SK-N-SH treated with all-trans-retinoic acid at 6 μM for 48 hours (cell line): ENCODE measurements at regions not wholly inside any gene's neighbourhood (a gene's known extent, or its start where the extent isn't known, plus 50 kb on each side); places are given as distances from the start of the nearest gene placed in this dataset.

Experiments used
- ATAC-seq: fragments of 200-7000 bp; cut with Tn5 transposase; 3 replicates; pipeline ENCODE4 v1.9.1; 2020; ENCODE audit warnings: mild to moderate bottlenecking, moderate library complexity
- ARNTL ChIP-seq: fragments of 450-650 bp; formaldehyde crosslinking; IDR thresholded peaks from 2 replicates; pipeline ENCODE4 v1.5.0; 2020; ENCODE audit warnings: low read depth, mild to moderate bottlenecking, moderate library complexity, borderline replicate concordance
- BACH2 ChIP-seq: fragments of 250-450 bp; sonication (Bioruptor Pico); IDR thresholded peaks from 2 replicates; pipeline ENCODE4 v1.9.0; 2021; ENCODE audit warnings: mild to moderate bottlenecking, borderline replicate concordance
- CREB5 ChIP-seq: fragments of 250-450 bp; sonication (Bioruptor Pico); IDR thresholded peaks from 2 replicates; pipeline ENCODE4 v1.5.1; 2020; ENCODE audit warnings: low read depth, mild to moderate bottlenecking, moderate library complexity
- CSDC2 ChIP-seq: fragments of 250-450 bp; sonication (Bioruptor Pico); IDR thresholded peaks from 2 replicates; pipeline ENCODE4 v1.5.0; 2020; ENCODE audit warnings: mild to moderate bottlenecking, moderate library complexity
- CSRNP3 ChIP-seq: fragments of 250-450 bp; sonication (Bioruptor Pico); IDR thresholded peaks from 2 replicates; pipeline ENCODE4 v1.5.1; 2021; ENCODE audit warnings: mild to moderate bottlenecking, moderate library complexity
- ESRRG ChIP-seq: fragments of 250-450 bp; sonication (Bioruptor Pico); IDR thresholded peaks from 2 replicates; pipeline ENCODE4 v1.6.1; 2021; ENCODE audit warnings: mild to moderate bottlenecking
- GLIS3 ChIP-seq: fragments of 250-450 bp; sonication (Bioruptor Pico); IDR thresholded peaks from 2 replicates; pipeline ENCODE4 v1.5.0; 2020; ENCODE audit warnings: mild to moderate bottlenecking, moderate library complexity
- ISL1 ChIP-seq: fragments of 250-450 bp; sonication (Bioruptor Pico); IDR thresholded peaks from 2 replicates; pipeline ENCODE4 v2.1.2; 2022; ENCODE audit warnings: mild to moderate bottlenecking, moderate library complexity
- OSR1 ChIP-seq: fragments of 250-450 bp; sonication (Bioruptor Pico); IDR thresholded peaks from 2 replicates; pipeline ENCODE4 v1.8.0; 2022; ENCODE audit warnings: moderate library complexity, mild to moderate bottlenecking, inconsistent platforms
- PATZ1 ChIP-seq: fragments of 250-450 bp; sonication (Bioruptor Pico); IDR thresholded peaks from 2 replicates; pipeline ENCODE4 v1.8.0; 2020; ENCODE audit warnings: mild to moderate bottlenecking, moderate library complexity, borderline replicate concordance
- POU6F1 ChIP-seq: fragments of 250-450 bp; sonication (Bioruptor Pico); IDR thresholded peaks from 2 replicates; pipeline ENCODE4 v1.8.0; 2021; ENCODE audit warnings: low read depth, mild to moderate bottlenecking, moderate library complexity, borderline replicate concordance
- RARB ChIP-seq: fragments of 250-450 bp; sonication (Bioruptor Pico); IDR thresholded peaks from 2 replicates; pipeline ENCODE4 v1.8.0; 2021; ENCODE audit warnings: mild to moderate bottlenecking, moderate library complexity
- SNAI2 ChIP-seq: fragments of 250-450 bp; sonication (Bioruptor Pico); IDR thresholded peaks from 2 replicates; pipeline ENCODE4 v1.5.0; 2020; ENCODE audit warnings: mild to moderate bottlenecking, moderate library complexity
- TCF4 ChIP-seq: fragments of 250-450 bp; sonication (Bioruptor Pico); IDR thresholded peaks from 2 replicates; pipeline ENCODE4 v1.8.0; 2021; ENCODE audit warnings: mild to moderate bottlenecking, moderate library complexity, borderline replicate concordance
- TOX ChIP-seq: fragments of 250-450 bp; sonication (Bioruptor Pico); IDR thresholded peaks from 2 replicates; pipeline ENCODE4 v1.8.0; 2021; ENCODE audit warnings: mild to moderate bottlenecking, moderate library complexity, borderline replicate concordance
- ZC3H10 ChIP-seq: fragments of 250-450 bp; sonication (Bioruptor Pico); IDR thresholded peaks from 2 replicates; pipeline ENCODE4 v1.5.1; 2021; ENCODE audit warnings: mild to moderate bottlenecking, moderate library complexity
- ZFP3 ChIP-seq: fragments of 250-450 bp; sonication (Bioruptor Pico); IDR thresholded peaks from 2 replicates; pipeline ENCODE4 v1.5.0; 2020; ENCODE audit warnings: mild to moderate bottlenecking, moderate library complexity
- ZFP30 ChIP-seq: fragments of 450-650 bp; formaldehyde crosslinking; IDR thresholded peaks from 2 replicates; pipeline ENCODE4 v1.5.0; 2022; ENCODE audit warnings: mild to moderate bottlenecking, moderate library complexity
- ZNF565 ChIP-seq: fragments of 450-650 bp; formaldehyde crosslinking; conservative IDR thresholded peaks from 2 replicates; pipeline ENCODE4 v1.5.0; 2020; ENCODE audit warnings: low read depth, mild to moderate bottlenecking, moderate library complexity
- ZNF70 ChIP-seq: fragments of 450-650 bp; formaldehyde crosslinking; IDR thresholded peaks from 2 replicates; pipeline ENCODE4 v1.5.0; 2020; ENCODE audit warnings: mild to moderate bottlenecking, moderate library complexity
- ZNF8 ChIP-seq: fragments of 450-650 bp; formaldehyde crosslinking; IDR thresholded peaks from 2 replicates; pipeline ENCODE4 v1.5.0; 2020; ENCODE audit warnings: mild to moderate bottlenecking, moderate library complexity

- no peak for TF ChIP-seq ISL1 (CRISPR knock-in tag)
- TF ChIP-seq TCF4: no peak
- no peak for TF ChIP-seq CREB5 (CRISPR knock-in tag)
- TF ChIP-seq PATZ1 (CRISPR knock-in tag): no peak
- no peak for TF ChIP-seq ZFP3
- ATAC-seq: no peak
These were observed 2083.1 kb upstream of the PIK3C3 start for GRCh38 chr18:39871961-39872360.

GRCh38 chr18:39870591-39870990 is 2084.4 kb upstream of the PIK3C3 start:
- no peak for ATAC-seq

GRCh38 chr18:39863916-39864315 is 2091.1 kb upstream of the PIK3C3 start:
- no peak for ATAC-seq
- TF ChIP-seq ESRRG: no peak
- no peak for TF ChIP-seq TOX (CRISPR knock-in tag)
- no peak for TF ChIP-seq RARB
- no peak for TF ChIP-seq ARNTL
- TF ChIP-seq POU6F1 (CRISPR knock-in tag): no peak
- no peak for TF ChIP-seq ZNF565 (CRISPR knock-in tag)
- TF ChIP-seq ZC3H10 (CRISPR knock-in tag): no peak
- no peak for TF ChIP-seq ZNF70 (CRISPR knock-in tag)
- TF ChIP-seq CSRNP3: no peak
- TF ChIP-seq ZFP3: no peak
- no peak for TF ChIP-seq OSR1 (CRISPR knock-in tag)

More at GRCh38 chr18:39870591-39870990, 2084.4 kb upstream of the PIK3C3 start:
- TF ChIP-seq ZNF8 (CRISPR knock-in tag) (no peak), CSDC2 (CRISPR knock-in tag) (no peak), BACH2 (no peak), GLIS3 (no peak), RARB (no peak), ZC3H10 (CRISPR knock-in tag) (no peak)
- TF ChIP-seq, all 23 proteins: peak for 0

GRCh38 chr18:39862341-39862740 is 2092.7 kb upstream of the PIK3C3 start:
- no peak for ATAC-seq
- no peak for TF ChIP-seq ZFP30
- no peak for TF ChIP-seq GLIS3
- no peak for TF ChIP-seq TCF4
- no peak for TF ChIP-seq POU6F1 (CRISPR knock-in tag)
- TF ChIP-seq ISL1 (CRISPR knock-in tag): no peak
- TF ChIP-seq SNAI2 (CRISPR knock-in tag): no peak
- no peak for TF ChIP-seq BACH2
- TF ChIP-seq ESRRG: no peak
- no peak for TF ChIP-seq CSRNP3
- no peak for TF ChIP-seq TOX (CRISPR knock-in tag)
- TF ChIP-seq CSDC2 (CRISPR knock-in tag): no peak
